CD4-positive, CD25-positive, alpha-beta regulatory T cell (primary cell): ENCODE measurements at regions not wholly inside any gene's neighbourhood (a gene's known extent, or its start where the extent isn't known, plus 50 kb on each side); places are given as distances from the start of the nearest gene placed in this dataset.

ENCODE experiments used
- ATAC-seq, 2 donors: fragments of 150-1000 bp; cut with Tn5 transposase; one replicate each; pipeline ENCODE4 v1.10.0; 2021; ENCODE audit warnings: low read depth in 2 of 2, moderate number of reproducible peaks in 2 of 2, moderate library complexity in 1 of 2
- DNase-seq, 3 donors: peaks; one replicate each; pipeline versions ENCODE4 v3.0.0 to v3.0.0-alpha.2; 2012 to 2022; ENCODE audit warnings: mixed read lengths in 1 of 3
- H3K27ac ChIP-seq: one replicate; pipeline ENCODE4 v1.7.0; 2013; ENCODE audit warnings: mild to moderate bottlenecking, low read length; ENCODE audit not compliant: insufficient read depth, poor library complexity, severe bottlenecking
- H3K27me3 ChIP-seq: one replicate; pipeline ENCODE4 v1.7.0; 2013; ENCODE audit warnings: low read length; ENCODE audit not compliant: control insufficient read depth, insufficient read depth
- H3K36me3 ChIP-seq: one replicate; pipeline ENCODE4 v1.7.0; 2013; ENCODE audit warnings: mild to moderate bottlenecking, low read length, moderate library complexity; ENCODE audit not compliant: control insufficient read depth, insufficient read depth
- H3K4me1 ChIP-seq: 2 replicates; pipeline ENCODE4 v1.7.0; 2013; ENCODE audit warnings: mild to moderate bottlenecking, low read length; ENCODE audit not compliant: insufficient read depth, control insufficient read depth, poor library complexity, severe bottlenecking
- H3K4me3 ChIP-seq: one replicate; pipeline ENCODE4 v1.7.0; 2013; ENCODE audit warnings: low read depth, mild to moderate bottlenecking, low read length, moderate library complexity
- H3K9me3 ChIP-seq, 2 experiments: 1 replicate in 1 of 2; 2 replicates in 1 of 2; pipeline ENCODE4 v1.7.0; 2013; ENCODE audit warnings: low read length in 2 of 2, mild to moderate bottlenecking in 1 of 2, moderate library complexity in 1 of 2; ENCODE audit not compliant: control insufficient read depth in 2 of 2
- H3K27ac Mint-ChIP-seq, 3 donors: one replicate each; pipeline ENCODE4 v1.8.0; 2020 to 2022; ENCODE audit warnings: mild to moderate bottlenecking in 3 of 3, mixed read lengths in 3 of 3, moderate library complexity in 2 of 3
- H3K27me3 Mint-ChIP-seq: one replicate; pipeline ENCODE4 v1.8.0; 2022; ENCODE audit warnings: mild to moderate bottlenecking, mixed read lengths
- H3K36me3 Mint-ChIP-seq: one replicate; pipeline ENCODE4 v1.8.0; 2020; ENCODE audit warnings: mixed read lengths
- H3K4me1 Mint-ChIP-seq, 4 donors: one replicate each; pipeline ENCODE4 v1.8.0; 2020 to 2022; ENCODE audit warnings: mixed read lengths in 4 of 4, mild to moderate bottlenecking in 1 of 4
- H3K4me3 Mint-ChIP-seq, 4 donors: one replicate each; pipeline ENCODE4 v1.8.0; 2020 to 2022; ENCODE audit warnings: mild to moderate bottlenecking in 4 of 4, mixed read lengths in 4 of 4, moderate library complexity in 3 of 4
- H3K9me3 Mint-ChIP-seq, 7 donors: one replicate each; pipeline ENCODE4 v1.8.0; 2020 to 2022; ENCODE audit warnings: mixed read lengths in 7 of 7, mild to moderate bottlenecking in 3 of 7, moderate library complexity in 2 of 7

DNA sequence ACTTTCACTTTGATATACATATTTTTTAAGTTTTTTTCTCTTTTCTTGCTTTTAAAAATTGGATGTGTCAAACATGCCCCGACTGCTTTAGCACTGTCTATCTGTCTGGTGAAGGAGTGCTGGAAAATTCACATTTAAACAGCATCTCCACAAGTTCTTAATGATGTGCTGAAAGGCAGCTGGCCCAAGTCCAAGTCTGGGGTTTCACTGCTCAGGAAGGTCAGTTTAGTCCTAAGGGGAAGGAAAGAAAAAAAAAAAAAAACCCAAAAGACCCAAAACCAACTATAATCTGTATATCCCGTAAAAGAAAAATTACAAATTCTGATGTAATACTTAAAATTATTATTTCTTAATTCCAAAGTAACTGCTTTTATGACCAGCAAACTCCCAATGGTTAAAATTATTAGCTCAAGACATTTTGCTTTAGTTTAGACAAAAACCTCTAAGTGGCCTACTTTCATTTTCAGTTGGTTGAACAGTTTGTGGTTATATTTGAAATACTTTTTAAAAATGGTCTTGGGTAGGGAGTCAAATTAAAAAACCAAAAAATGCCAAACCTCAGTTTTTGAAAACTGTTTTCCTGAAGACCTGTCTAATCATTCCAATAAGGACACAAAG lies 79.5 kb upstream of the PREP start:
- no peak for ATAC-seq
- Mint-ChIP-seq H3K4me1 (peaks cover 11 to 36% (median 23%) of the 10 kb centered on the region in 4 donors), H3K4me3 (peak overlapping the region; percentile 54 to 77 (median 62)), H3K27me3 (peaks cover 4% of the 10 kb centered on the region), H3K27ac (peak overlapping the region; percentile 31 to 74 (median 52)), H3K9me3 (peaks cover 0 to 1% (median 0%) of the 10 kb centered on the region in 7 donors), H3K36me3 (no peaks in the 10 kb centered on the region)
- DNase-seq = peak in 2 of 3 donors; percentile 22 to 44
- H3K27me3 ChIP-seq = no peaks in the 10 kb centered on the region
- peak overlapping the region; percentile 58 for H3K4me3 ChIP-seq
- no peaks in the 10 kb centered on the region for H3K9me3 ChIP-seq
- H3K27ac ChIP-seq = peak overlapping the region; percentile 19
- no peaks in the 10 kb centered on the region for H3K36me3 ChIP-seq
- peaks cover 27% of the 10 kb centered on the region for H3K4me1 ChIP-seq

DNA sequence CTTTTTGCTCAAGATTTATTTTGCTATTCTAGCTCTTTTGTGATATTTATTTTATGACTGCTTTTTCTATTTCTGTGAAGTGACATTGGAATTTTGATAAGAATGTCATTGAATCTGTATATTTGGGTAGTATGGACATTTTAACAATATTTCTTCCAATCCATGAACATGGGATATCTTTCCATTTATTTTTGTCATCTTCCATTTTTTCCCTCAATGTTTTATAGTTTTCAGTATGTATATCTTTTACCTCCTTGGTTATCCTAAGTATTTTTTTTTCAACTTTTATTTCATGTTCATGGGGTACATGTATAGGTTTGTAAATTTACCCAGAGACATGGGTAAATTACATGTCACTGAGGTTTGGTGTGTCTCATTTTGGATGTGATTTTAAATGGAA lies 74.1 kb upstream of the PREP start:
- Histone ChIP-seq H3K4me3 (no peak overlapping the region), H3K36me3 (no peaks in the 10 kb centered on the region), H3K4me1 (no peaks in the 10 kb centered on the region), H3K9me3 (peaks cover 0 to 2% of the 10 kb centered on the region in 2 experiments), H3K27ac (no peak overlapping the region), H3K27me3 (no peaks in the 10 kb centered on the region)
- Mint-ChIP-seq H3K27ac (no peak overlapping the region), H3K36me3 (peaks cover 4% of the 10 kb centered on the region), H3K27me3 (no peaks in the 10 kb centered on the region), H3K4me3 (no peak overlapping the region), H3K9me3 (peaks cover 0 to 8% (median 2%) of the 10 kb centered on the region in 7 donors), H3K4me1 (peaks cover 2 to 8% (median 4%) of the 10 kb centered on the region in 4 donors)
- ATAC-seq = no peak
- no peak for DNase-seq

DNA sequence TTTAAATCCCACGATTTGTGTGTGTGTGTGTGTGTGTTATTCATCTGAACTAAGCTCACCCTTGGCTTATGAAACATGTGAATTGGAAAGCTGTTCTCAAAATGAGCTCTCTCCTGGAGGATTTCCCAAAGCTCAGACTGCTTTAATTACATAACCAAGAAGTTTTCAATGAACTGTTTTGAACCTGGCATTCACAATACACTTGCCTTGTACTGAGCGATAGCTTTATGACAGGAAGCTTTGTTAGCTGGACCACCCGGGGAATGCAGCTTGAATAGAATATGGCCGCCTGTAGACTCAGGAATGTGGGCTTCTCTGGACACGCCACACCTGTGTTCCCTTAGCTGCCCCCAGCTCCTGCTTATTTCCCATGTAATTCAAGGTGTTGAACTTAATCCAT lies 71.4 kb upstream of the PREP start:
- no peak for ATAC-seq
- peaks cover 0 to 2% of the 10 kb centered on the region in 2 experiments for H3K9me3 ChIP-seq
- Mint-ChIP-seq H3K27me3 (no peaks in the 10 kb centered on the region), H3K4me1 (no peaks in the 10 kb centered on the region), H3K36me3 (peaks cover 4% of the 10 kb centered on the region), H3K4me3 (no peak overlapping the region), H3K9me3 (peaks cover 0 to 8% (median 2%) of the 10 kb centered on the region in 7 donors), H3K27ac (no peak overlapping the region)
- H3K27ac ChIP-seq = no peak overlapping the region
- H3K4me3 ChIP-seq = no peak overlapping the region
- no peaks in the 10 kb centered on the region for H3K4me1 ChIP-seq
- H3K27me3 ChIP-seq = no peaks in the 10 kb centered on the region
- H3K36me3 ChIP-seq = no peaks in the 10 kb centered on the region
- DNase-seq = no peak

DNA sequence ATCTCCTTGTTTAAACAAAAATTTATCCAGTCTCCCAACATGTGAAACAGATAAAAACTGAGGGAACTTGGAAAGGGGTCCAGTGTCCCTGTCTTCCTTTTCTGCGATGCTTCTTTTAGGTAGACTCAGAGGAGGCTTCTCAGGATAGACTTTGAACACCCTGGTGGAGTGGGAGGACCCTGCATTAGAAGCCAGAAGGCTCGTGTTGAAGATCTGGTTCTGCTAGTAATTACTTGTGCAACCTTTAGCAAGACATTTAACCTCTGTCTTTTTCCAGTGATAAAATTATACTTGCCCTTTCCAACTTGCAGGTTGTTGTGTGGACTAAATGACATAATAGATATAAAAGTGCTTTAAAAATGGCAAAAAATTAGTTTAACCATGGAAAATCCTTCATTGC lies 67.1 kb upstream of the PREP start:
- peaks cover 1 to 15% (median 4%) of the 10 kb centered on the region in 7 donors for H3K9me3 Mint-ChIP-seq
- H3K4me3 Mint-ChIP-seq = no peak overlapping the region
- Histone ChIP-seq H3K27ac (no peak overlapping the region), H3K4me3 (no peak overlapping the region), H3K27me3 (peaks cover 2% of the 10 kb centered on the region), H3K4me1 (no peaks in the 10 kb centered on the region), H3K9me3 (no peaks in the 10 kb centered on the region), H3K36me3 (no peaks in the 10 kb centered on the region)
- H3K27ac Mint-ChIP-seq = no peak overlapping the region
- DNase-seq = no peak
- ATAC-seq = no peak
- H3K27me3 Mint-ChIP-seq = peaks cover 11% of the 10 kb centered on the region
- no peaks in the 10 kb centered on the region for H3K36me3 Mint-ChIP-seq
- H3K4me1 Mint-ChIP-seq = no peaks in the 10 kb centered on the region

DNA sequence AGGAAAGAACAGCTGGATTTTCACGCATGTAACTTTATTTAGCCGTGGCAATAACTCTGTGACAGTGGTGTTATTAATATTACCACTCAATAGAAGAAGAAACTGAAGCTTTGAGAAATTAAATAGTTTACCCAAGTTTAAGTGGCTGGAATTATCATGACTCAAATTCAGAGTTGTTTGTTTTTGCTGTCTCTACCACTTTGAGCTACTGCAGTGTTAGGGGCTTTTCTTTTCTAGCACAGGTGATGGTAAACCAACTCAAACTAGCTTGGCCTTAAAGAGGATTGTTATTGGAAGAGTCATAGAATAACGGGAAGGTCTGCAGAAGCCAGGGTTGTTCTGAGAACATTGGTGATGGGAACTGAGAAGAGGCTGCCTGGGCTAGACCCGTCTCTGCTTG lies 66.0 kb upstream of the PREP start:
- Mint-ChIP-seq H3K27me3 (peaks cover 11% of the 10 kb centered on the region), H3K9me3 (peaks cover 2 to 16% (median 8%) of the 10 kb centered on the region in 7 donors)
- ATAC-seq = no peak

DNA sequence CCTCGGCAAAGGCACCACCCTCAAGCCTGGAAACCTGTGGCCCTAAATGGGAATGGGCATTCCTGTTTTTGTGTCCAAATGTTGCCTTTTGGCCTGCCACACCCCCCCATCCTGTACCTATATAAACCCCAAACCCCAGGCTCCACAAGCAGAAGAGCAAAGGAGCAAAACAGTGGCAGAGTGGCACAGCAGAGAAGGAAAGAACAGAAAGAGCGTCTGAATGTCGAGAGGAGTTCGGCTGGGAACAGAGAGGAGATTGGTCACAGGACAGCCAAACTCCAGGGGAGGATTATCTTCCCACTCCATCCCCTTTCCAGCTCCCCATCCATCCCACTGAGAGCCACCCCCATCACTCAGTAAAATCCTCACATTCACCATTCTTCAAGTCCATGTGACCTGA lies 58.0 kb upstream of the PREP start:
- H3K27ac Mint-ChIP-seq = peak overlapping the region in 1 of 3 donors; percentile 70
- H3K9me3 Mint-ChIP-seq = peaks cover 0 to 12% (median 5%) of the 10 kb centered on the region in 7 donors
- Histone ChIP-seq H3K27me3 (peaks cover under 1% of the 10 kb centered on the region), H3K9me3 (no peaks in the 10 kb centered on the region), H3K27ac (peak overlapping the region; percentile 78), H3K4me3 (no peak overlapping the region), H3K4me1 (peaks cover 32% of the 10 kb centered on the region), H3K36me3 (no peaks in the 10 kb centered on the region)
- peaks cover 2 to 37% (median 27%) of the 10 kb centered on the region in 4 donors for H3K4me1 Mint-ChIP-seq
- H3K27me3 Mint-ChIP-seq = no peaks in the 10 kb centered on the region
- H3K4me3 Mint-ChIP-seq = no peak overlapping the region
- no peaks in the 10 kb centered on the region for H3K36me3 Mint-ChIP-seq
- DNase-seq = no peak
- ATAC-seq = no peak

More for the DNA sequence above, 66.0 kb upstream of the PREP start:
- no peak overlapping the region for H3K27ac Mint-ChIP-seq
- Histone ChIP-seq H3K4me3 (no peak overlapping the region), H3K4me1 (no peaks in the 10 kb centered on the region), H3K27me3 (peaks cover 2% of the 10 kb centered on the region), H3K9me3 (no peaks in the 10 kb centered on the region), H3K27ac (no peak overlapping the region), H3K36me3 (no peaks in the 10 kb centered on the region)
- no peaks in the 10 kb centered on the region for H3K4me1 Mint-ChIP-seq
- no peak for DNase-seq
- H3K4me3 Mint-ChIP-seq = no peak overlapping the region
- H3K36me3 Mint-ChIP-seq = no peaks in the 10 kb centered on the region

DNA sequence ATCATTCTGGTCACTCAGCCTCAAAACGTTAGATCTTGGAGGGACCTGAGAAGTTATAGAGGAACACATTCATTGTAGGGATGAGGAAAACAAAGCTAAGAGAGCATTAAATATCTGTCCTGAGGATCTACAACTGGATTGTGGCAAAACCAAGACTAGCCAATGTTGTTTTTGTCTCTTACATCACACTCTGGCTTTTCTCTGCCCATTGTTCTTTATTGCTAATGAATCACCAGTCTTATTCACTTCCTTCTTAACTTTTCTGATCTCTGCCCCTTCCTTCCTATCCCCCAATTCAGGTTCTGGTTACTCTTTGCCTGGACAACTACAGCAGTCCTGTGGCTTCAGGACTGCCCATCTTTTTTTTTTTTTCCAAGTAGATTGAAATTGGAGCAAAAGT lies 57.0 kb upstream of the PREP start:
- Mint-ChIP-seq H3K27me3 (no peaks in the 10 kb centered on the region), H3K27ac (peak overlapping the region in 2 of 3 donors; percentile 38 to 85), H3K9me3 (peaks cover under 1 to 5% (median 2%) of the 10 kb centered on the region in 7 donors), H3K4me1 (peaks cover 3 to 47% (median 29%) of the 10 kb centered on the region in 4 donors), H3K4me3 (peak overlapping the region in 3 of 4 donors; percentile 23 to 93 (median 33)), H3K36me3 (peaks cover under 1% of the 10 kb centered on the region)
- no peaks in the 10 kb centered on the region for H3K27me3 ChIP-seq
- peak overlapping the region; percentile 69 for H3K4me3 ChIP-seq
- ATAC-seq (no peak), DNase-seq (no peak)
- peaks cover 38% of the 10 kb centered on the region for H3K4me1 ChIP-seq
- H3K36me3 ChIP-seq = no peaks in the 10 kb centered on the region
- no peaks in the 10 kb centered on the region for H3K9me3 ChIP-seq
- peak overlapping the region; percentile 78 for H3K27ac ChIP-seq

DNA sequence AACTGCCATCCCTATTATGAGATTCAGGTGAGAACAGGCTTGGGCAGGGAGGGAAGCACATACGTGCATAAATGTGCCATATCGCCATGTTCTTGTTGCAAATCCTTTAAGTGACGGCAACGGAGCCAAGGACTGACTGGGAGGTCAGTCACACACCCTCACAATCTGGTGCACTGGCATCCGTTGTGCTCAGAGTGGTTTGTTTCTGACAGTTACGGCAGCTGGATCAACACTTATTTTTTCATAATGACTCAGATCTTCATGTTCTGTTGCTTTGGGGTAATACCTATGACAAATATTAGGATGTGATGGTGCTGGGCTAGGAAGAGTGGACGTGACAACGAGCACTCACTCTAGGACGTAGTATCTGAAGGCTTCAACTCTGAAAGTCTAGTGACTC lies 56.2 kb upstream of the PREP start:
- no peaks in the 10 kb centered on the region for H3K27me3 Mint-ChIP-seq
- peak overlapping the region; percentile 64 to 93 (median 78) for H3K4me3 Mint-ChIP-seq
- no peaks in the 10 kb centered on the region for H3K36me3 ChIP-seq
- peaks cover 0 to 5% (median 1%) of the 10 kb centered on the region in 7 donors for H3K9me3 Mint-ChIP-seq
- ATAC-seq (peak; percentile 65 to 67), DNase-seq (peak; percentile 11 to 46 (median 45))
- H3K27me3 ChIP-seq = no peaks in the 10 kb centered on the region
- peak overlapping the region; percentile 69 for H3K4me3 ChIP-seq
- peaks cover 4 to 53% (median 33%) of the 10 kb centered on the region in 4 donors for H3K4me1 Mint-ChIP-seq
- peak overlapping the region; percentile 78 for H3K27ac ChIP-seq
- no peaks in the 10 kb centered on the region for H3K9me3 ChIP-seq
- peaks cover 38% of the 10 kb centered on the region for H3K4me1 ChIP-seq
- H3K36me3 Mint-ChIP-seq = peaks cover 5% of the 10 kb centered on the region
- peak overlapping the region; percentile 67 to 92 (median 85) for H3K27ac Mint-ChIP-seq
